Body of pancreas (tissue), 4 donors: ENCODE measurements at regions not wholly inside any gene's neighbourhood (a gene's known extent, or its start where the extent isn't known, plus 50 kb on each side); places are given as distances from the start of the nearest gene placed in this dataset.

Experiments
- ATAC-seq: fragments of 150-250 bp; one replicate; pipeline ENCODE4 v1.9.1; 2016
- DNase-seq, 4 donors: peaks; one replicate each; pipeline ENCODE4 v3.0.0-alpha.2; 2019
- H3K27ac ChIP-seq, 4 donors: fragments of 200-600 bp; sonication (generic); 1 replicate in 3 of 4; 2 replicates in 1 of 4; pipeline versions ENCODE4 v1.5.1 to v1.6.1; 2016 to 2019; ENCODE audit warnings: mild to moderate bottlenecking in 1 of 4, mixed read lengths in 1 of 4, moderate library complexity in 1 of 4
- H3K27me3 ChIP-seq, 2 donors: fragments of 200-600 bp; sonication (generic); one replicate each; pipeline ENCODE4 v1.6.0; 2016; ENCODE audit warnings: mild to moderate bottlenecking in 1 of 2
- H3K36me3 ChIP-seq, 2 donors: fragments of 200-600 bp; sonication (generic); replicated peaks in 1 of 2; 2 replicates each; pipeline ENCODE4 v1.5.1; 2016; ENCODE audit warnings: low read depth in 2 of 2; ENCODE audit not compliant: insufficient read depth in 1 of 2
- H3K4me1 ChIP-seq: fragments of 200-600 bp; sonication (generic); one replicate; pipeline ENCODE4 v1.6.0; 2016
- H3K4me3 ChIP-seq, 2 donors: fragments of 200-600 bp; sonication (generic); 1 replicate in 1 of 2; 2 replicates in 1 of 2; pipeline ENCODE4 v1.5.1; 2016 to 2019
- H3K9me3 ChIP-seq, 3 donors: fragments of 200-600 bp; sonication (generic); 1 replicate in 2 of 3; 2 replicates in 1 of 3; pipeline ENCODE4 v1.5.1; 2016
- POLR2A ChIP-seq, 3 donors: fragments of 450-650 bp; IDR thresholded peaks; one replicate each; pipeline ENCODE4 v1.6.1; 2016; ENCODE audit warnings: antibody characterized with exemption in 3 of 3, mild to moderate bottlenecking in 2 of 3
- WGBS, 2 donors: methylation state at CpG; one replicate each; pipeline ENCODE4 v1.1.5; 2017; 5-methylcytosine and 5-hydroxymethylcytosine counted together
- intact Hi-C: fragments of 100-400 bp; cut with DNase I; formaldehyde crosslinking; loops from one replicate; pipeline ENCODE4 v1.15.1; 2023
- TF ChIP-seq, protein P1 (sequence below), 7 experiments: fragments of 450-650 bp in 4 of 7; fragments of 200-600 bp in 3 of 7; sonication (generic) in 3 of 7; IDR thresholded peaks; one replicate each; pipeline ENCODE4 v1.5.1; 2016 to 2019; ENCODE audit warnings: antibody characterized with exemption in 7 of 7

- H3K4me3 ChIP-seq: no peak overlapping the region
- intact Hi-C loops: no loop called here
- no peaks in the 10 kb centered on the region for H3K27me3 ChIP-seq
- no peak overlapping the region for H3K27ac ChIP-seq
- no peaks in the 10 kb centered on the region for H3K36me3 ChIP-seq
- ATAC-seq (no peak), DNase-seq (no peak)
- H3K4me1 ChIP-seq: peaks cover 7% of the 10 kb centered on the region
- H3K9me3 ChIP-seq: no peaks in the 10 kb centered on the region
- WGBS, 2 donors: 75 to 80% methylated on average over 6 of the region's 6 CpGs
- no peak for TF ChIP-seq POLR2A (IDR thresholded peaks at IDR 0.05)
- TF ChIP-seq, protein P1, sequence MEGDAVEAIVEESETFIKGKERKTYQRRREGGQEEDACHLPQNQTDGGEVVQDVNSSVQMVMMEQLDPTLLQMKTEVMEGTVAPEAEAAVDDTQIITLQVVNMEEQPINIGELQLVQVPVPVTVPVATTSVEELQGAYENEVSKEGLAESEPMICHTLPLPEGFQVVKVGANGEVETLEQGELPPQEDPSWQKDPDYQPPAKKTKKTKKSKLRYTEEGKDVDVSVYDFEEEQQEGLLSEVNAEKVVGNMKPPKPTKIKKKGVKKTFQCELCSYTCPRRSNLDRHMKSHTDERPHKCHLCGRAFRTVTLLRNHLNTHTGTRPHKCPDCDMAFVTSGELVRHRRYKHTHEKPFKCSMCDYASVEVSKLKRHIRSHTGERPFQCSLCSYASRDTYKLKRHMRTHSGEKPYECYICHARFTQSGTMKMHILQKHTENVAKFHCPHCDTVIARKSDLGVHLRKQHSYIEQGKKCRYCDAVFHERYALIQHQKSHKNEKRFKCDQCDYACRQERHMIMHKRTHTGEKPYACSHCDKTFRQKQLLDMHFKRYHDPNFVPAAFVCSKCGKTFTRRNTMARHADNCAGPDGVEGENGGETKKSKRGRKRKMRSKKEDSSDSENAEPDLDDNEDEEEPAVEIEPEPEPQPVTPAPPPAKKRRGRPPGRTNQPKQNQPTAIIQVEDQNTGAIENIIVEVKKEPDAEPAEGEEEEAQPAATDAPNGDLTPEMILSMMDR (IDR thresholded peaks at IDR 0.05): no peak
Observed at GRCh38 chr20:59459586-59459985, 144.8 kb upstream of the PHACTR3 start.

GRCh38 chr20:59460352-59460751 is 144.0 kb upstream of the PHACTR3 start:
- intact Hi-C loops: no loop called here
- WGBS, 2 donors: 49 to 53% methylated on average over 8 of the region's 9 CpGs

GRCh38 chr20:59461526-59461925 is 142.8 kb upstream of the PHACTR3 start:
- Histone ChIP-seq H3K9me3 (no peaks in the 10 kb centered on the region), H3K36me3 (no peaks in the 10 kb centered on the region), H3K4me1 (no peaks in the 10 kb centered on the region), H3K27ac (no peak overlapping the region), H3K27me3 (no peaks in the 10 kb centered on the region), H3K4me3 (no peak overlapping the region)
- 43 to 55% methylated on average over 14 of the region's 14 CpGs for WGBS, 2 donors
- no peak for ATAC-seq
- no peak for DNase-seq
- intact Hi-C loops: no loop called here
- TF ChIP-seq POLR2A (IDR thresholded peaks at IDR 0.05): no peak
- TF ChIP-seq, protein P1 (IDR thresholded peaks at IDR 0.05): no peak

More at GRCh38 chr20:59460352-59460751, 144.0 kb upstream of the PHACTR3 start:
- H3K27ac ChIP-seq: no peak overlapping the region
- no peaks in the 10 kb centered on the region for H3K36me3 ChIP-seq
- H3K9me3 ChIP-seq: no peaks in the 10 kb centered on the region
- ATAC-seq: no peak
- TF ChIP-seq, protein P1 (IDR thresholded peaks at IDR 0.05): no peak
- H3K4me1 ChIP-seq: peaks cover 4% of the 10 kb centered on the region
- H3K4me3 ChIP-seq: no peak overlapping the region
- DNase-seq: no peak
- H3K27me3 ChIP-seq: no peaks in the 10 kb centered on the region

DNA sequence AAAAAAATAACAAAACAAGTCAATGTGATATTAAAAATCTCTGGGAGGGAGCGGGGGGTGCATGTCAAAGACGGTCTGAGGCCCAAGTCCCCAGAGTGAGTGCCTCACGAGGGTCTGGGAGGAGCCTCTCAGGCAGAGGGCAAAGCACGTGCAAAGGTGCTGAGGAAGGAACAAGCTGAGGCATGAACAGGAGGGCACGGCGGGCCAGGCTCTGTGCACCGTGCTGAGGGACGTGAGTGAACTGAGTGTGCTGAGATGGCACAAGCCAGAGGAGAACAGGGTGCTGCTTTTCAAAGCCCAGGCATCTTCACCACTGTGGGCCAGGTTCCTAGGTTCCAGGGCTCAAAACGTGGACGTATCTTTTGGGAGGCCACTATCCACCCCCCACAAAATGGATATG is 142.1 kb upstream of the PHACTR3 start:
- Histone ChIP-seq H3K4me1 (no peaks in the 10 kb centered on the region), H3K36me3 (no peaks in the 10 kb centered on the region), H3K27ac (no peak overlapping the region), H3K27me3 (no peaks in the 10 kb centered on the region), H3K4me3 (no peak overlapping the region), H3K9me3 (no peaks in the 10 kb centered on the region)
- 54 to 62% methylated on average over 10 of the region's 10 CpGs for WGBS, 2 donors
- no peak for ATAC-seq
- intact Hi-C loops: no loop called here
- DNase-seq: no peak
- no peak for TF ChIP-seq POLR2A (IDR thresholded peaks at IDR 0.05)
- TF ChIP-seq, protein P1 (IDR thresholded peaks at IDR 0.05): no peak

GRCh38 chr20:59463541-59463940 is 140.8 kb upstream of the PHACTR3 start:
- 50 to 58% methylated on average over 2 of the region's 2 CpGs for WGBS, 2 donors
- ATAC-seq (no peak), DNase-seq (no peak)

More at GRCh38 chr20:59463541-59463940, 140.8 kb upstream of the PHACTR3 start:
- Histone ChIP-seq H3K9me3 (no peaks in the 10 kb centered on the region), H3K4me3 (no peak overlapping the region), H3K27ac (no peak overlapping the region), H3K27me3 (no peaks in the 10 kb centered on the region), H3K4me1 (no peaks in the 10 kb centered on the region), H3K36me3 (no peaks in the 10 kb centered on the region)
- intact Hi-C loops: no loop called here
- TF ChIP-seq POLR2A (IDR thresholded peaks at IDR 0.05): no peak
- TF ChIP-seq, protein P1 (IDR thresholded peaks at IDR 0.05): no peak
